ENCODE measurements at regions not wholly inside any gene's neighbourhood (a gene's known extent, or its start where the extent isn't known, plus 50 kb on each side); places are given as distances from the start of the nearest gene placed in this dataset.

GRCh38 chr6:164359441-164359840 lies 944.9 kb downstream of the QKI start:
- no peak for TF ChIP-seq EZH2 (IDR thresholded peaks at IDR 0.05)
- no peak for TF ChIP-seq POLR2AphosphoS5 (IDR thresholded peaks at IDR 0.05; ENCODE audit: borderline replicate concordance, low read depth, low read length)
